ENCODE measurements at regions not wholly inside any gene's neighbourhood (a gene's known extent, or its start where the extent isn't known, plus 50 kb on each side); places are given as distances from the start of the nearest gene placed in this dataset.

DNA sequence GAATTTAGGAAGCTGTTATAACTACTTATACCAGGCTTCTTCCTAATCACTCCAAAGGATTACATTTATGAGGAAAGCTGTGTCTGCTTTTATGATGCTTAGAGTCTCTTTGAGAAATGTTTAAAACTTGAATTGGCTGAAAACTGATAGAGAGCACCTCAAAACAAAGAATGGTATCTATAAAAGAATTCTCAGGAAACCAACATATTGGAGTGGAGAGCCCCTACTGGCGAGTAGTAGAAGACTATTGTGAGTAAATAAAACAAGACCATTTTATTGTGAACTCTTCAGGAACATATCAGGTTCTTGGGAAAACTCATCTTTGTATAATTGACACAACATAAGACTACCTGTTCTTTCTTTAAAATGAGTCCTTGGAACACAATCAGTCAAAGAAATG, 578.6 kb downstream of the RERGL start:
- DNase-seq (ENCODE audit: low spot score): no peak
- TF ChIP-seq, protein P1, sequence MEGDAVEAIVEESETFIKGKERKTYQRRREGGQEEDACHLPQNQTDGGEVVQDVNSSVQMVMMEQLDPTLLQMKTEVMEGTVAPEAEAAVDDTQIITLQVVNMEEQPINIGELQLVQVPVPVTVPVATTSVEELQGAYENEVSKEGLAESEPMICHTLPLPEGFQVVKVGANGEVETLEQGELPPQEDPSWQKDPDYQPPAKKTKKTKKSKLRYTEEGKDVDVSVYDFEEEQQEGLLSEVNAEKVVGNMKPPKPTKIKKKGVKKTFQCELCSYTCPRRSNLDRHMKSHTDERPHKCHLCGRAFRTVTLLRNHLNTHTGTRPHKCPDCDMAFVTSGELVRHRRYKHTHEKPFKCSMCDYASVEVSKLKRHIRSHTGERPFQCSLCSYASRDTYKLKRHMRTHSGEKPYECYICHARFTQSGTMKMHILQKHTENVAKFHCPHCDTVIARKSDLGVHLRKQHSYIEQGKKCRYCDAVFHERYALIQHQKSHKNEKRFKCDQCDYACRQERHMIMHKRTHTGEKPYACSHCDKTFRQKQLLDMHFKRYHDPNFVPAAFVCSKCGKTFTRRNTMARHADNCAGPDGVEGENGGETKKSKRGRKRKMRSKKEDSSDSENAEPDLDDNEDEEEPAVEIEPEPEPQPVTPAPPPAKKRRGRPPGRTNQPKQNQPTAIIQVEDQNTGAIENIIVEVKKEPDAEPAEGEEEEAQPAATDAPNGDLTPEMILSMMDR (IDR thresholded peaks at IDR 0.05; ENCODE audit: extremely low read depth, insufficient read depth, missing control alignments): no peak
- in situ Hi-C loops (cut with MboI; ENCODE audit: low pct_unique_long_range_greater_than_20kb, low sequenced_read_pairs, unreplicated experiment): no loop called here

DNA sequence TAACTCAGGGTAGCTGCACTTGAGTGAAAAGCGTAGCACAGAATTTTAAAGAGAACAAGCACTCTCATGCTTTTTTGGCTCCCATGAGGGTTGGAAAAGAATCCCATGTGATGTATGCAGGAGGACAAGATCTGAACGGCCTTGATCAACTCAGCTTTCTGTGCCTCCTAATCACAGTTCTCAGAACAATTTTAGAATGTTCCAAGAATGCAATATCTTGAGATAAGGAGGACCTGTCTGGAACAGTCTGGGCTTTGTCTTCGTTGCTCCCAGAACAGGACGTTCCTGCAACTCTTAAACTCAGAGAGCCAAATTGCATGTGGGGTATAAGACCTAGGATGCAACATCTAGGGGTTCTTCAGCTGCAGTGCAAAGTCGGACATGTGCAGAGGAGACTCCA, 582.7 kb downstream of the RERGL start:
- TF ChIP-seq, protein P1 (IDR thresholded peaks at IDR 0.05; ENCODE audit: extremely low read depth, insufficient read depth, missing control alignments): no peak
- in situ Hi-C loops (cut with MboI; ENCODE audit: low pct_unique_long_range_greater_than_20kb, low sequenced_read_pairs, unreplicated experiment): no loop called here
- DNase-seq (ENCODE audit: low spot score): no peak

DNA sequence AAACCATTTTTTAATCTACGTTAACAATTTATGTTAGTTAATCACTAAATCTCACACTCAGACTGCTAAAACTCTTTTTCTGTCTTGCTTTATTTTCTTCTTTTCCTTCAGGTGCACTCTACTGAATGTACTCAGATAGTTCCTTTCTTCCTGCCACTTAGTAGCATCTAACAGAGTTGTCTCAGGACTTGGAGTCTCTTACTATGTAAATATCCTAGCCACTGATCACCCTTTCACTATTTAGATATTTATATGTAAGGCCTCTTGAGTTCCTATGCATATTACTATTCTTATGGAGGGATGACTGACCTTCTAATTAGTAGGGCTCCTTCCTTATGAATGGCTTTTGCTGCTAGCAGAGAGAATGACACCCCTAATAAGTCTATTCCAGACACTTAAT, 586.3 kb downstream of the RERGL start:
- in situ Hi-C loops (cut with MboI; ENCODE audit: low pct_unique_long_range_greater_than_20kb, low sequenced_read_pairs, unreplicated experiment): no loop called here
- TF ChIP-seq, protein P1 (IDR thresholded peaks at IDR 0.05; ENCODE audit: extremely low read depth, insufficient read depth, missing control alignments): no peak

DNA sequence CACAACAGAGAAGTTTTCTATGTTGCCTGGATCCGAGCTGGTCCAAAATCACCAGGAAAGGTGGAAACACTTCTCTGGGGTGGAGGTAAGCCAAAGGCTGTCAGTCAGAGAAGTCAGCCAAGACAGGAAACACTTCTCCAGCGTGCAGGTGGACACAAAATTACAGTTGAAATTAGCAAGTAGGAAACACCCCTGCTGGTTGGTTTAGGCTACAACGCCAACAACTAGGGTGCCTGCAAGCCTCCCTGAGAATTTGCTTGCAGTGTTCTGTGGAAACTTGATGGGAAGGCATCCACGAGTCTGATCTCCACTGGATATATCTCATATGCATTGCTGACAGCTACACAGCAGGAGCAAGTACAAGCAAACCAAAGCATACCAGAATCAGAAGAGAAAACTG, 600.5 kb downstream of the RERGL start:
- DNase-seq (ENCODE audit: low spot score): no peak
- TF ChIP-seq, protein P1 (IDR thresholded peaks at IDR 0.05; ENCODE audit: extremely low read depth, insufficient read depth, missing control alignments): no peak
- in situ Hi-C loops (cut with MboI; ENCODE audit: low pct_unique_long_range_greater_than_20kb, low sequenced_read_pairs, unreplicated experiment): no loop called here

More for the DNA sequence above, 586.3 kb downstream of the RERGL start:
- DNase-seq (ENCODE audit: low spot score): no peak

DNA sequence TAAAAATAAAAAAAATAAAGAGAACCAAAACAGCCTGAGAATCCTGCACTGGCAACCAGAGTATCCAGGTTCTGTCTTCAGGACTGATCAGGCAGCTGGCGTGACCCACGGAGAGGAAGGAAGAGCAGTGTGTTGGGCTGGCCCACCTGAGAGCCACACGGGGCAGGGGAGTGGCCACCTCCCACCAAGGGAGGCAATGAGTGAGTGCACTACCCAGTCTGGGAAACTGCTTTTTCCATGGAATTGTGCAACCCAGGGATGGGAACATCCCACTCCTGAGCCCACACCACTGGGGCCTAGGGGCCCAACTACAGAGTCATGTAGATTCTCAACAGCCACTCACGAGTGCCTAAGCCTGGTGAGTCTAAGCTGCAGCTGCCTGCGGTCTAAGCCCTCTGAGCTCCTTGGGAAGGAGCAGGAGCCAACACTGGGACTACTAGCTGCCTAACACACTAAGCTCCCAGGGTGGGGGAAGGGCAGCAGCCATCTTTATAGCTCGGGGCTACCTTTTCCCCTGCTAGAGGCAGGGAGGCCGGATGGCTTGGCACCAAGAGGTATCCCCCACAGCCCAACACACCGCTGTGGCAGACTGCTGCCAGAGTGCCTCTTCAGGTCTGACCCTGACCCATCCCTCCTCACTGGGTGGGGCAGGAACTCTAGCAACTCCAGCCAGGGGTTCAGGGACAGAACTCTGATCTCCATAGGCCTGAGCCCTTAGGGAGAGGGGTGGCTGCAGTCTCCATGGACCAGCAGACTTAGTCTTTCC, 610.9 kb downstream of the RERGL start:
- TF ChIP-seq, protein P1 (IDR thresholded peaks at IDR 0.05; ENCODE audit: extremely low read depth, insufficient read depth, missing control alignments): no peak
- in situ Hi-C loops (cut with MboI; ENCODE audit: low pct_unique_long_range_greater_than_20kb, low sequenced_read_pairs, unreplicated experiment): no loop called here
- no peak for DNase-seq (ENCODE audit: low spot score)

DNA sequence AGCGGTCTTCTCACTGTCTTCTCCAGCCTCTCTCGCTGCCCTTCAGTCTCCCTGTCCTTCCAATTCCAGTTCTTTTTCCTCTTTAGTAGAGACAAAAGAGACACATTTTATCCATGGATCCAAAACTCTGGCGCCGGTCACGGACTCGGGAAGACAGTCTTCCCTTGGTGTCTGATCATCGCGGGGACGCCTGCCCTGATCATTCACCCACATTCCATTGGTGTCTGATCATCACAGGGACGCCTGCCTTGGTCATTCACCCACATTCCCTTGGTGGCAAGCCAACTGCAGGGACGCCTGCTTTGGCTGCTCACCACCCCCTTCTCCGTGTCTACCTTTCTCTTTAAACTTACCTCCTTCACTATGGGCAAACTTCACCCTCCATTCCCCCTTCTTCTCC, 619.5 kb downstream of the RERGL start:
- in situ Hi-C loops (cut with MboI; ENCODE audit: low pct_unique_long_range_greater_than_20kb, low sequenced_read_pairs, unreplicated experiment): no loop called here
- TF ChIP-seq, protein P1 (IDR thresholded peaks at IDR 0.05; ENCODE audit: extremely low read depth, insufficient read depth, missing control alignments): no peak
- DNase-seq (ENCODE audit: low spot score): no peak
